Sigmoid colon (tissue), 6 donors: ENCODE measurements at regions not wholly inside any gene's neighbourhood (a gene's known extent, or its start where the extent isn't known, plus 50 kb on each side); places are given as distances from the start of the nearest gene placed in this dataset.

Experiments used
- DNase-seq: peaks from one replicate; pipeline ENCODE4 v3.0.0-alpha.2; 2019
- H3K27ac ChIP-seq, 4 donors: fragments of 200-600 bp; sonication (generic); one replicate each; pipeline ENCODE4 v1.5.1; 2016 to 2019; ENCODE audit warnings: mild to moderate bottlenecking in 1 of 4
- H3K27me3 ChIP-seq, 3 donors: fragments of 200-600 bp; sonication (generic); one replicate each; pipeline ENCODE4 v1.5.1; 2019; ENCODE audit warnings: mild to moderate bottlenecking in 1 of 3
- H3K36me3 ChIP-seq, 4 donors: fragments of 200-600 bp; sonication (generic); one replicate each; pipeline ENCODE4 v1.5.1; 2016 to 2019
- H3K4me1 ChIP-seq, 4 donors: fragments of 200-600 bp; sonication (generic); one replicate each; pipeline ENCODE4 v1.5.1; 2017 to 2019
- H3K4me3 ChIP-seq, 4 donors: fragments of 200-600 bp; sonication (generic); one replicate each; pipeline ENCODE4 v1.5.1; 2017 to 2019; ENCODE audit warnings: mild to moderate bottlenecking in 2 of 4, moderate library complexity in 1 of 4
- H3K9me3 ChIP-seq, 4 donors: fragments of 200-600 bp in 3 of 4; sonication (generic) in 3 of 4; one replicate each; pipeline versions ENCODE4 v1.5.1 to v1.6.1; 2013 to 2019
- EP300 ChIP-seq, 4 donors: sonication (generic); formaldehyde crosslinking; IDR thresholded peaks; one replicate each; pipeline ENCODE4 v1.6.1; 2017; ENCODE audit warnings: antibody characterized with exemption in 4 of 4
- POLR2A ChIP-seq, 2 donors: fragments of 450-650 bp; IDR thresholded peaks; one replicate each; pipeline ENCODE4 v1.6.1; 2016; ENCODE audit warnings: antibody characterized with exemption in 2 of 2, mild to moderate bottlenecking in 2 of 2, moderate library complexity in 2 of 2
- POLR2AphosphoS5 ChIP-seq, 4 donors: sonication (generic); formaldehyde crosslinking; IDR thresholded peaks; one replicate each; pipeline ENCODE4 v1.6.1; 2017; ENCODE audit warnings: antibody characterized with exemption in 4 of 4
- WGBS, 2 donors: extraction: QIAGEN DNeasy Blood & Tissue Kit; methylation state at CpG; one replicate each; pipeline ENCODE4 v1.1.7; 2013; 5-methylcytosine and 5-hydroxymethylcytosine counted together
- intact Hi-C: fragments of 100-400 bp; cut with DNase I; formaldehyde crosslinking; loops from one replicate; pipeline ENCODE4 v1.15.1; 2023
- TF ChIP-seq, protein P1 (sequence below), 4 experiments: fragments of 450-650 bp in 3 of 4; fragments of 200-600 bp in 1 of 4; IDR thresholded peaks; one replicate each; pipeline ENCODE4 v1.5.1; 2016 to 2019; ENCODE audit warnings: antibody characterized with exemption in 4 of 4, mild to moderate bottlenecking in 3 of 4, moderate library complexity in 2 of 4
- donor health status: healthy with polysubstance abuse.
- donor health status: healthy.

DNA sequence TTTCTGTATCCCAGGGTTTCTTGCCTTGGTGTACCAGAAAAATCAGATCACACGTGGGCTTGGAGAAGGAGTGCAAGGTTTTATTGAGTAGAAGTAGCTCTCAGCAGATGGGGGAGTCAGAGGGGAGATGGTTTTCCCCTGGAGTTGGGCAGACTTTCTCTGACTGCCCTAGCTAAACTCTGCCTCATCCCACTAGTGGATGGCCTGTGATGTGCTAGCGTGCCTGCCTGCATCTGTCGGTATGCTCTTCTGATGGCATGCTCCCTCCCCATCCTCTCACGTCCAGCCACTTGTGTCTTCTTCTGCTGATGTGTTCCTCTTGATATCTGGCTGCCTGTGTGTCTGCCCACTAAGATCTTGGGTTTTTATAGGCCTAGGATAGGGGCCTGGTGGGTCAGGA, 616.1 kb upstream of the RGMB start:
- no peaks in the 10 kb centered on the region for H3K9me3 ChIP-seq
- intact Hi-C loops: no loop called here
- no peaks in the 10 kb centered on the region for H3K36me3 ChIP-seq
- no peak overlapping the region for H3K4me3 ChIP-seq
- H3K27ac ChIP-seq: no peak overlapping the region
- H3K27me3 ChIP-seq: no peaks in the 10 kb centered on the region
- no peak for TF ChIP-seq EP300 (IDR thresholded peaks at IDR 0.05)
- TF ChIP-seq, protein P1, sequence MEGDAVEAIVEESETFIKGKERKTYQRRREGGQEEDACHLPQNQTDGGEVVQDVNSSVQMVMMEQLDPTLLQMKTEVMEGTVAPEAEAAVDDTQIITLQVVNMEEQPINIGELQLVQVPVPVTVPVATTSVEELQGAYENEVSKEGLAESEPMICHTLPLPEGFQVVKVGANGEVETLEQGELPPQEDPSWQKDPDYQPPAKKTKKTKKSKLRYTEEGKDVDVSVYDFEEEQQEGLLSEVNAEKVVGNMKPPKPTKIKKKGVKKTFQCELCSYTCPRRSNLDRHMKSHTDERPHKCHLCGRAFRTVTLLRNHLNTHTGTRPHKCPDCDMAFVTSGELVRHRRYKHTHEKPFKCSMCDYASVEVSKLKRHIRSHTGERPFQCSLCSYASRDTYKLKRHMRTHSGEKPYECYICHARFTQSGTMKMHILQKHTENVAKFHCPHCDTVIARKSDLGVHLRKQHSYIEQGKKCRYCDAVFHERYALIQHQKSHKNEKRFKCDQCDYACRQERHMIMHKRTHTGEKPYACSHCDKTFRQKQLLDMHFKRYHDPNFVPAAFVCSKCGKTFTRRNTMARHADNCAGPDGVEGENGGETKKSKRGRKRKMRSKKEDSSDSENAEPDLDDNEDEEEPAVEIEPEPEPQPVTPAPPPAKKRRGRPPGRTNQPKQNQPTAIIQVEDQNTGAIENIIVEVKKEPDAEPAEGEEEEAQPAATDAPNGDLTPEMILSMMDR (IDR thresholded peaks at IDR 0.05): no peak
- no peak for TF ChIP-seq POLR2AphosphoS5 (IDR thresholded peaks at IDR 0.05)
- no peak for TF ChIP-seq POLR2A (IDR thresholded peaks at IDR 0.05)
- WGBS, 2 donors: 81 to 90% methylated on average over 4 of the region's 4 CpGs
- no peaks in the 10 kb centered on the region for H3K4me1 ChIP-seq
- no peak for DNase-seq

DNA sequence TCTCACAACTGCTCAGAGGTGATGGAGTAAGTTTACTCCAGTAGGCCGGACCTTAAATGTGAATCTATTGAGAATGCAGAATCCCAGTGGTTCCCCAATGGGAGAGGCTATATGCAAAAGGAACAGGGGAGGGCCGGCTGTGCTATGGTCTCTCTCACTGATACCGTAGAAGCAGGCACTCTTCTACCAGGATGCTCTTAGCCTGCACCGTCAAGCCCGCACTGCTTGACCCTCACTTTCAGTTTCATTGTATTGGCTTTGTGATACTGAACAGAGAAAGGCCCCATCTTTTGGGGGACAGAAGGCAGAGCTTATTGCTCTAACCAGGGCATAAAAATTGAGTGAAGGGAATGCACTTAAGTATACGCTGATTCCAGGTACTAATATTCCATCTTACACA, 615.0 kb upstream of the RGMB start:
- Histone ChIP-seq H3K27ac (no peak overlapping the region), H3K36me3 (no peaks in the 10 kb centered on the region), H3K4me3 (no peak overlapping the region), H3K27me3 (no peaks in the 10 kb centered on the region), H3K4me1 (no peaks in the 10 kb centered on the region), H3K9me3 (no peaks in the 10 kb centered on the region)
- no peak for TF ChIP-seq EP300 (IDR thresholded peaks at IDR 0.05)
- no peak for TF ChIP-seq POLR2A (IDR thresholded peaks at IDR 0.05)
- TF ChIP-seq, protein P1 (IDR thresholded peaks at IDR 0.05): no peak
- no peak for TF ChIP-seq POLR2AphosphoS5 (IDR thresholded peaks at IDR 0.05)
- WGBS, 2 donors: 96 to 97% methylated on average over 6 of the region's 6 CpGs
- no peak for DNase-seq
- intact Hi-C loops: no loop called here

GRCh38 chr5:98163796-98164493, 609.5 kb upstream of the RGMB start:
- Histone ChIP-seq H3K27me3 (no peaks in the 10 kb centered on the region), H3K27ac (no peak overlapping the region), H3K4me3 (no peak overlapping the region), H3K4me1 (no peaks in the 10 kb centered on the region), H3K9me3 (no peaks in the 10 kb centered on the region), H3K36me3 (no peaks in the 10 kb centered on the region)
- intact Hi-C loops: no loop called here
- DNase-seq: no peak
- no peak for TF ChIP-seq EP300 (IDR thresholded peaks at IDR 0.05)
- TF ChIP-seq POLR2AphosphoS5 (IDR thresholded peaks at IDR 0.05): no peak
- no peak for TF ChIP-seq POLR2A (IDR thresholded peaks at IDR 0.05)
- TF ChIP-seq, protein P1 (IDR thresholded peaks at IDR 0.05): no peak
- 73 to 87% methylated on average over 4 of the region's 4 CpGs for WGBS, 2 donors

GRCh38 chr5:98168871-98169270, 604.6 kb upstream of the RGMB start:
- intact Hi-C loops: no loop called here
- H3K27me3 ChIP-seq: no peaks in the 10 kb centered on the region

More at GRCh38 chr5:98168871-98169270, 604.6 kb upstream of the RGMB start:
- Histone ChIP-seq H3K4me1 (no peaks in the 10 kb centered on the region), H3K27ac (no peak overlapping the region), H3K36me3 (no peaks in the 10 kb centered on the region), H3K4me3 (no peak overlapping the region), H3K9me3 (no peaks in the 10 kb centered on the region)
- no peak for DNase-seq
- WGBS, 2 donors: 78 to 85% methylated on average over 2 of the region's 2 CpGs
- TF ChIP-seq POLR2A (IDR thresholded peaks at IDR 0.05): no peak
- TF ChIP-seq, protein P1 (IDR thresholded peaks at IDR 0.05): no peak
- no peak for TF ChIP-seq EP300 (IDR thresholded peaks at IDR 0.05)
- no peak for TF ChIP-seq POLR2AphosphoS5 (IDR thresholded peaks at IDR 0.05)
